ENCODE measurements at regions not wholly inside any gene's neighbourhood (a gene's known extent, or its start where the extent isn't known, plus 50 kb on each side); places are given as distances from the start of the nearest gene placed in this dataset.

GRCh38 chr2:223433461-223433860 is 168.7 kb downstream of the SCG2 start:
- H3K9ac ChIP-seq (ENCODE audit: insufficient read depth in 1 of 2, low read length in 2 of 2): no peak overlapping the region
- no peaks in the 10 kb centered on the region for H3K4me1 ChIP-seq (ENCODE audit: control insufficient read depth in 5 of 5, insufficient read depth in 5 of 5, low read length in 5 of 5)
- no peaks in the 10 kb centered on the region for H3K27me3 ChIP-seq (ENCODE audit: control insufficient read depth in 3 of 3, insufficient read depth in 3 of 3, low read length in 2 of 3)
- ATAC-seq (ENCODE audit: insufficient read depth, low FRiP score): no peak
- no peak overlapping the region for H3K4me3 ChIP-seq
- 68 to 84% methylated on average over 5 of the region's 5 CpGs for WGBS, 2 donors
- TF ChIP-seq CTCF (IDR thresholded peaks at IDR 0.05; ENCODE audit: control extremely low read depth, extremely low read depth): no peak
- H3K9me3 ChIP-seq (ENCODE audit: control insufficient read depth in 4 of 4, insufficient read depth in 3 of 4, low read length in 3 of 4): no peaks in the 10 kb centered on the region
- H3K36me3 ChIP-seq (ENCODE audit: control insufficient read depth in 4 of 4, insufficient read depth in 4 of 4, low read length in 4 of 4): no peaks in the 10 kb centered on the region
- no peak for DNase-seq
- no peak overlapping the region for H3K27ac ChIP-seq (ENCODE audit: low read depth in 1 of 2, low read length in 1 of 2)

GRCh38 chr2:223437788-223438187 is 164.4 kb downstream of the SCG2 start:
- 83 to 92% methylated on average over 4 of the region's 4 CpGs for WGBS, 2 donors
- DNase-seq: no peak
- no peak for ATAC-seq (ENCODE audit: insufficient read depth, low FRiP score)
- Histone ChIP-seq H3K36me3 (ENCODE audit: control insufficient read depth in 4 of 4, insufficient read depth in 4 of 4, low read length in 4 of 4) (no peaks in the 10 kb centered on the region), H3K9ac (ENCODE audit: insufficient read depth in 1 of 2, low read length in 2 of 2) (no peak overlapping the region), H3K27me3 (ENCODE audit: control insufficient read depth in 3 of 3, insufficient read depth in 3 of 3, low read length in 2 of 3) (no peaks in the 10 kb centered on the region), H3K4me1 (ENCODE audit: control insufficient read depth in 5 of 5, insufficient read depth in 5 of 5, low read length in 5 of 5) (no peaks in the 10 kb centered on the region), H3K27ac (ENCODE audit: low read depth in 1 of 2, low read length in 1 of 2) (no peak overlapping the region), H3K9me3 (ENCODE audit: control insufficient read depth in 4 of 4, insufficient read depth in 3 of 4, low read length in 3 of 4) (no peaks in the 10 kb centered on the region), H3K4me3 (no peak overlapping the region)
- TF ChIP-seq CTCF (IDR thresholded peaks at IDR 0.05; ENCODE audit: control extremely low read depth, extremely low read depth): no peak

GRCh38 chr2:223439184-223439583 is 163.0 kb downstream of the SCG2 start:
- ATAC-seq (ENCODE audit: insufficient read depth, low FRiP score) (no peak), DNase-seq (no peak)
- WGBS, 2 donors: 52 to 67% methylated on average over 1 of the region's 1 CpG
- H3K9me3 ChIP-seq (ENCODE audit: control insufficient read depth in 4 of 4, insufficient read depth in 3 of 4, low read length in 3 of 4): no peaks in the 10 kb centered on the region
- H3K27ac ChIP-seq (ENCODE audit: low read depth in 1 of 2, low read length in 1 of 2): no peak overlapping the region
- no peaks in the 10 kb centered on the region for H3K4me1 ChIP-seq (ENCODE audit: control insufficient read depth in 5 of 5, insufficient read depth in 5 of 5, low read length in 5 of 5)
- no peak for TF ChIP-seq CTCF (IDR thresholded peaks at IDR 0.05; ENCODE audit: control extremely low read depth, extremely low read depth)
- no peaks in the 10 kb centered on the region for H3K36me3 ChIP-seq (ENCODE audit: control insufficient read depth in 4 of 4, insufficient read depth in 4 of 4, low read length in 4 of 4)
- H3K9ac ChIP-seq (ENCODE audit: insufficient read depth in 1 of 2, low read length in 2 of 2): no peak overlapping the region
- no peak overlapping the region for H3K4me3 ChIP-seq
- no peaks in the 10 kb centered on the region for H3K27me3 ChIP-seq (ENCODE audit: control insufficient read depth in 3 of 3, insufficient read depth in 3 of 3, low read length in 2 of 3)

- no peak for ATAC-seq (ENCODE audit: insufficient read depth, low FRiP score)
- DNase-seq: no peak
- Histone ChIP-seq H3K27ac (ENCODE audit: low read depth in 1 of 2, low read length in 1 of 2) (no peak overlapping the region), H3K27me3 (ENCODE audit: control insufficient read depth in 3 of 3, insufficient read depth in 3 of 3, low read length in 2 of 3) (no peaks in the 10 kb centered on the region), H3K9ac (ENCODE audit: insufficient read depth in 1 of 2, low read length in 2 of 2) (no peak overlapping the region), H3K4me1 (ENCODE audit: control insufficient read depth in 5 of 5, insufficient read depth in 5 of 5, low read length in 5 of 5) (no peaks in the 10 kb centered on the region), H3K4me3 (no peak overlapping the region), H3K36me3 (ENCODE audit: control insufficient read depth in 4 of 4, insufficient read depth in 4 of 4, low read length in 4 of 4) (no peaks in the 10 kb centered on the region), H3K9me3 (ENCODE audit: control insufficient read depth in 4 of 4, insufficient read depth in 3 of 4, low read length in 3 of 4) (no peaks in the 10 kb centered on the region)
- no peak for TF ChIP-seq CTCF (IDR thresholded peaks at IDR 0.05; ENCODE audit: control extremely low read depth, extremely low read depth)
- WGBS, 2 donors: 0 to 46% methylated on average over 1 of the region's 1 CpG
These were observed 162.4 kb downstream of the SCG2 start for GRCh38 chr2:223439786-223440185.

Data from lung (tissue), 11 donors.